DND-41 (cell line): ENCODE measurements at regions not wholly inside any gene's neighbourhood (a gene's known extent, or its start where the extent isn't known, plus 50 kb on each side); places are given as distances from the start of the nearest gene placed in this dataset.

Experiments used
- ATAC-seq: fragments of 200-7000 bp; cut with Tn5 transposase; 3 replicates; pipeline ENCODE4 v1.9.1; 2021; ENCODE audit warnings: low read depth; ENCODE audit not compliant: insufficient read depth
- DNase-seq: peaks from one replicate; pipeline ENCODE4 v3.0.0-alpha.2; 2020
- H2AFZ ChIP-seq: 2 replicates; pipeline ENCODE4 v1.6.0; 2012; ENCODE audit warnings: low read depth, low read length
- H3K27ac ChIP-seq: 2 replicates; pipeline ENCODE4 v1.5.1; 2012; ENCODE audit warnings: low read length, inconsistent platforms
- H3K27me3 ChIP-seq: fragments of 200-600 bp; sonication (generic); 2 replicates; pipeline ENCODE4 v1.6.0; 2012; ENCODE audit warnings: low read length, mild to moderate bottlenecking, inconsistent platforms; ENCODE audit not compliant: insufficient read depth, poor library complexity
- H3K36me3 ChIP-seq: 2 replicates; pipeline ENCODE4 v1.5.1; 2012; ENCODE audit warnings: low read length, inconsistent platforms; ENCODE audit not compliant: insufficient read depth
- H3K4me1 ChIP-seq: 2 replicates; pipeline ENCODE4 v1.5.1; 2012; ENCODE audit warnings: mild to moderate bottlenecking, low read length; ENCODE audit not compliant: insufficient read depth
- H3K4me2 ChIP-seq: 2 replicates; pipeline ENCODE4 v1.6.0; 2012; ENCODE audit warnings: mild to moderate bottlenecking, moderate library complexity, low read length, inconsistent platforms; ENCODE audit not compliant: insufficient read depth
- H3K4me3 ChIP-seq, 2 experiments: fragments of 200-600 bp in 1 of 2; shearing (Covaris generic) in 1 of 2; 2 replicates each; pipeline ENCODE4 v1.5.1; 2012 to 2016; ENCODE audit warnings: inconsistent platforms in 2 of 2, low read length in 2 of 2, mild to moderate bottlenecking in 2 of 2, low read depth in 1 of 2, moderate library complexity in 1 of 2
- H3K79me2 ChIP-seq: 2 replicates; pipeline ENCODE4 v1.6.0; 2012; ENCODE audit warnings: low read length, inconsistent platforms; ENCODE audit not compliant: insufficient read depth
- H3K9ac ChIP-seq: 2 replicates; pipeline ENCODE4 v1.6.0; 2012; ENCODE audit warnings: low read depth, mild to moderate bottlenecking, inconsistent platforms, low read length, moderate library complexity
- H3K9me3 ChIP-seq: 2 replicates; pipeline ENCODE4 v1.5.1; 2012; ENCODE audit warnings: low read length, moderate library complexity, mild to moderate bottlenecking, inconsistent platforms; ENCODE audit not compliant: insufficient read depth, severe bottlenecking
- H4K20me1 ChIP-seq: 2 replicates; pipeline ENCODE4 v1.6.0; 2012; ENCODE audit warnings: low read length; ENCODE audit not compliant: insufficient read depth
- EZH2 ChIP-seq: IDR thresholded peaks from 3 replicates; pipeline ENCODE4 v1.6.1; 2012; ENCODE audit warnings: borderline replicate concordance, low read depth, mild to moderate bottlenecking, moderate library complexity, low read length, inconsistent platforms; ENCODE audit not compliant: severe bottlenecking
- TF ChIP-seq, protein P1 (sequence below): IDR thresholded peaks from 2 replicates; pipeline ENCODE4 v1.5.1; 2012; ENCODE audit warnings: borderline replicate concordance, low read length, moderate library complexity, mild to moderate bottlenecking; ENCODE audit not compliant: poor library complexity, severe bottlenecking; ENCODE audit errors: extremely low read depth

DNA sequence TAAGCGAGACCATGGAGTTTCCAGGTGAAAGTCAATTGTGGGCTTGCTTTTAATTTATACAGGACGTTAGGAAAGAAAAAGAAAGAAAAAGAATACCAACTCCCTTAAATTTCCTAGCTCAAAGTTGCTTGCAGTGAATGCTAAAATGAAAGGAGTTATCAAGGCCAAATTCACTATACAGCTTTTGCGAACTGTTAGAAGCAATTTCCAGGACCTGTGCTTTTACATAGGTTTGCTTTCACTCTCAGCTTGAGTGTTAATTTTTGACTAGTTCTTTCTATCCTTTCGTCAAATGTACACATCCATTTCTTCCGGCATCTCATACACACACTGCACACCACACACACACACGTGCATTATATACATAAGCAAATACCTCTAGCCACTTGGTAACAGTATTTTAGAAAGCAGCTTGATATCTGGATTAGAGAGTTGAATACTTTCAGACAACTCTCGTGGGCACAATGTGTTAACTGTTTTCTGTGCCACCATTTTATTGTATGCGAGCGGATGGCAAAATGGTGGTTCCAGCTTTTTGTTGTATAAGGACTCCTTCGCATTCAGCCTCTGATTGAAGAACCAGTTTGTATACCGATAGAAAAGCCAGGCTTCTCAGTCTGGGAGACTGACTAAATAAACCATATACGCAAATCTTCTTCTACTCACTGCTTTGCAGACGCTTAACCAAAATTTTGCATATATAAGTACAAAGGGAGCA lies 381.8 kb downstream of the MTX2 start:
- H3K9ac ChIP-seq: no peak overlapping the region
- no peaks in the 10 kb centered on the region for H3K4me1 ChIP-seq
- H4K20me1 ChIP-seq: no peaks in the 10 kb centered on the region
- ATAC-seq: no peak
- no peak overlapping the region for H3K4me3 ChIP-seq
- no peaks in the 10 kb centered on the region for H3K27me3 ChIP-seq
- TF ChIP-seq, protein P1, sequence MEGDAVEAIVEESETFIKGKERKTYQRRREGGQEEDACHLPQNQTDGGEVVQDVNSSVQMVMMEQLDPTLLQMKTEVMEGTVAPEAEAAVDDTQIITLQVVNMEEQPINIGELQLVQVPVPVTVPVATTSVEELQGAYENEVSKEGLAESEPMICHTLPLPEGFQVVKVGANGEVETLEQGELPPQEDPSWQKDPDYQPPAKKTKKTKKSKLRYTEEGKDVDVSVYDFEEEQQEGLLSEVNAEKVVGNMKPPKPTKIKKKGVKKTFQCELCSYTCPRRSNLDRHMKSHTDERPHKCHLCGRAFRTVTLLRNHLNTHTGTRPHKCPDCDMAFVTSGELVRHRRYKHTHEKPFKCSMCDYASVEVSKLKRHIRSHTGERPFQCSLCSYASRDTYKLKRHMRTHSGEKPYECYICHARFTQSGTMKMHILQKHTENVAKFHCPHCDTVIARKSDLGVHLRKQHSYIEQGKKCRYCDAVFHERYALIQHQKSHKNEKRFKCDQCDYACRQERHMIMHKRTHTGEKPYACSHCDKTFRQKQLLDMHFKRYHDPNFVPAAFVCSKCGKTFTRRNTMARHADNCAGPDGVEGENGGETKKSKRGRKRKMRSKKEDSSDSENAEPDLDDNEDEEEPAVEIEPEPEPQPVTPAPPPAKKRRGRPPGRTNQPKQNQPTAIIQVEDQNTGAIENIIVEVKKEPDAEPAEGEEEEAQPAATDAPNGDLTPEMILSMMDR: no peak
- no peak for TF ChIP-seq EZH2
- no peak overlapping the region for H2AFZ ChIP-seq
- no peak overlapping the region for H3K27ac ChIP-seq
- H3K9me3 ChIP-seq: no peaks in the 10 kb centered on the region
- H3K36me3 ChIP-seq: no peaks in the 10 kb centered on the region
- no peak overlapping the region for H3K4me2 ChIP-seq
- no peak for DNase-seq
- H3K79me2 ChIP-seq: no peaks in the 10 kb centered on the region

DNA sequence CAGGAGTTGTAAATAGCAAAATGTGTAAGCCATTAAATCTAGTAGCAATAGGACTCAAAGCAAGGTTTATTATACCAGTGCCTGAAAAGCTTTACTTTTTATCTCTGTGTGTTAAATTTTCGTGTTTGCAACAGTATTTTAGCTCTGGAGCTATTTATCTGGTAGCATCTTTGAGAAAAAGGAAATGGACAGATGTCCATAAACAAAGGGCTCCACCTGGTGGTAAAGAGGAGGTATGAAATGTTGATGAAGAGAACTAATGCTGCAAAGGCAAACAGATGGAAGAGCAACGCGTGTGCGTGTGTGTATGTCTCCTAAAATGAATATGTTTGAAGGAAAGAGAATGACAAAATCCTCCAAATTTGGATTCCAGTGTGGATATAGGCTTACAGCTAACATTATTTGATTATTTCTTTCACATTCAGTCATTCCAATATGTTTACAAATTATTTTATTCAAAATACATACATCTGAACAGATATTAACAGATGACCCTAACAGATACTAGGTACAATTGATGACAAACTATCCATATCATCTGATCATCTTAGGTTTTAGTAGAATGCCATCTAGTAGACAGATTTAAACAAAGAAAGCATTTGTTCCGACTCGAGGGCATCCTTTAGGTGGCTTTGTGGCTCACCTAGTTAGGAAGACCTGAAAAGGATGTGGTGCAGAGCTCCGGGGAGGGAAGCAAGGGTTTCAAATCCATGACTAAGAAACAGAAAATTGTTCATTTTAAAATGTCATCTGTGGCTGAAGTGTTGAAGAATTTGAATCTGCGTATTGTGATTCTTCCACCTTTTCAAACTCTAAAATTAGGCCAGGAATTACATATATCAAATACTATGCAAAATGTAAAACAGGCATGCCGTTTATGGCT lies 383.3 kb downstream of the MTX2 start:
- no peaks in the 10 kb centered on the region for H3K79me2 ChIP-seq
- H3K27me3 ChIP-seq: no peaks in the 10 kb centered on the region
- H3K4me2 ChIP-seq: no peak overlapping the region
- no peaks in the 10 kb centered on the region for H3K9me3 ChIP-seq
- DNase-seq (peak; percentile 21), ATAC-seq (peak; percentile 76)
- H3K36me3 ChIP-seq: no peaks in the 10 kb centered on the region
- no peak overlapping the region for H3K9ac ChIP-seq
- no peaks in the 10 kb centered on the region for H3K4me1 ChIP-seq
- H3K27ac ChIP-seq: no peak overlapping the region
- no peak for TF ChIP-seq EZH2
- TF ChIP-seq, protein P1: peak; percentile 86
- no peaks in the 10 kb centered on the region for H4K20me1 ChIP-seq
- no peak overlapping the region for H2AFZ ChIP-seq
- no peak overlapping the region for H3K4me3 ChIP-seq

DNA sequence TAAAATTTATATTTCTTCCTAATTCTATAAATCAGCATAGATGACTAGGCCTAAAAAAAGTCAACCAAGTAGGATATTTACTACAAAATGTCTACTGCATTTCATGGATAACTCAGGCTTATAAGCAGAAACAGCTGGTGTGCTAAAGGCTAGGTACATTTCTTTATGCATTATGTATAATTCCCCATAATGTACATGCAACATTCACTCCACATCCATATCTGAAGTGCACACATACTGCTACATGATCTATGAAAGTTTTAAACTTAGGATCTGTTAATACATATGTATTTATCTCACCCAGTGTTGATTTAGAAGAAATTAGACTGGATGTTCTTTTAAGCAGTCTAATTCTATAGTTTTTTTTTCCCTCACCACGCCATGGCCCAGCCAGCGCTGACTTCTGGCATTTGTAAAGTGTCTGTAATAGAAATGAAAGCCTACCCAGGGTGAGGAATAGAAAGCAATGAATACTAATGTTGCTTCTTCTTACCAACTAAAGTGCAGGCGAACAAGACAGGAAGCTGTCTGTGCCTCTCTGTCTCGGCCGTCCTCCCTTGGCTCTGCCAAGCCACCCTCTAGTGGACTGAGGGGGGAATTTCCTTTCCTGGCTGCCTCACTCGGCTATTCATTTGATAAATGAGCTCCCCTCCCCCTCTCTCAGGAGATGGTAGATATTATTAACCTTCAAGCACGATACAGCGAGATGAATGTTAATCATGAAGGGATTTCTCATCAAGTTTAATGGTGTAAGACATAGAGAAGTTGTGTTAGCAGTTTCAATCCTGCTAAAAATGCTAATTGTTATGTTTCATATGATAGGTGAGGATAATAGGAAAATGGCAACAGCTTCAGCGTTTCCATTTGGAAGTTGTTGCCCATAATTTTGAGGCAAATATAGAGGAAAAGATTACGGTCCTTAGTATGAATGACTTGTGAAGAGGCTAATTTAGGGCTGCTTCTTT lies 384.5 kb downstream of the MTX2 start:
- no peaks in the 10 kb centered on the region for H3K9me3 ChIP-seq
- no peak overlapping the region for H3K4me3 ChIP-seq
- no peaks in the 10 kb centered on the region for H3K27me3 ChIP-seq
- H3K36me3 ChIP-seq: no peaks in the 10 kb centered on the region
- no peak overlapping the region for H3K27ac ChIP-seq
- no peak overlapping the region for H3K9ac ChIP-seq
- no peaks in the 10 kb centered on the region for H3K79me2 ChIP-seq
- TF ChIP-seq, protein P1: peak; percentile 62
- no peak for TF ChIP-seq EZH2
- DNase-seq: peak; percentile 43
- H4K20me1 ChIP-seq: no peaks in the 10 kb centered on the region
- no peak overlapping the region for H2AFZ ChIP-seq
- peak; percentile 72 for ATAC-seq
- no peak overlapping the region for H3K4me2 ChIP-seq
- H3K4me1 ChIP-seq: no peaks in the 10 kb centered on the region
